GM10248 (cell line): ENCODE measurements at regions not wholly inside any gene's neighbourhood (a gene's known extent, or its start where the extent isn't known, plus 50 kb on each side); places are given as distances from the start of the nearest gene placed in this dataset.
A peak's percentile ranks its signal among the peaks of the same experiment; 100 is the strongest.
"Not testable (repeated sequence)": the region's sequence is repeated elsewhere in the genome, so short reads cannot be mapped to it uniquely, and the experiment has no call there.

ENCODE experiments used
- CTCF ChIA-PET: fragments of 300-600 bp; sonication (Branson Sonifier 250); formaldehyde crosslinking; extraction: SDS; loops from one replicate; lab custom pipeline; 2021; ENCODE audit warnings: antibody characterized with exemption; lab: Yijun Ruan, JAX
- POLR2A ChIA-PET: fragments of 350-650 bp; sonication (Branson Sonifier 250); formaldehyde crosslinking; extraction: SDS; loops from one replicate; lab custom pipeline; 2020; ENCODE audit warnings: antibody characterized with exemption; lab: Yijun Ruan, JAX
- DNase-seq: peaks from one replicate; pipeline ENCODE4 v3.0.0; 2012; ENCODE audit errors: extremely low spot score
- CTCF ChIP-seq: IDR thresholded peaks from 2 replicates; pipeline ENCODE4 v1.5.1; 2012; ENCODE audit warnings: mild to moderate bottlenecking, low read depth; ENCODE audit errors: extremely low read depth, missing control alignments, control extremely low read depth

- POLR2A ChIA-PET: interaction anchor here (0.6 kb wide), 1 partner anchor 1665 kb away, joined by 3 read pairs; no protein-coding TSS in a partner anchor
- no peak for DNase-seq
- no peak for TF ChIP-seq CTCF
- CTCF ChIA-PET: no interaction called here
Observed at GRCh38 chr9:96154081-96154480, 147.9 kb downstream of the HSD17B3 start.

GRCh38 chr9:96152550-96152949 is 149.4 kb downstream of the HSD17B3 start:
- ChIA-PET CTCF (no interaction called here), POLR2A (no interaction called here)
- DNase-seq: no peak
- no peak for TF ChIP-seq CTCF

- CTCF ChIA-PET: interaction anchor here (0.8 kb wide), 1 partner anchor 31 kb away, joined by 3 read pairs; no protein-coding TSS in a partner anchor
- peak; percentile 43 for DNase-seq
- POLR2A ChIA-PET: no interaction called here
- TF ChIP-seq CTCF: no peak
Observed at GRCh38 chr9:96150324-96151227, 151.4 kb downstream of the HSD17B3 start.

GRCh38 chr9:96149533-96150280 is 152.3 kb downstream of the HSD17B3 start:
- TF ChIP-seq CTCF: no peak
- no peak for DNase-seq
- CTCF ChIA-PET: interaction anchor here (0.9 to 1.1 kb wide), 2 partner anchors 11 to 14 kb away, joined by 3 to 5 read pairs; no protein-coding TSS in a partner anchor
- POLR2A ChIA-PET: no interaction called here

- ChIA-PET CTCF (interaction anchor here (0.9 to 1.1 kb wide), 2 partner anchors 10 to 13 kb away, joined by 3 to 5 read pairs; no protein-coding TSS in a partner anchor), POLR2A (no interaction called here)
- TF ChIP-seq CTCF: no peak
- no peak for DNase-seq
Observed at GRCh38 chr9:96148634-96149532, 153.1 kb downstream of the HSD17B3 start.

GRCh38 chr9:96147029-96147428 is 154.9 kb downstream of the HSD17B3 start:
- DNase-seq, CTCF ChIA-PET, POLR2A ChIA-PET: not testable (repeated sequence)
